ENCODE measurements at regions not wholly inside any gene's neighbourhood (a gene's known extent, or its start where the extent isn't known, plus 50 kb on each side); places are given as distances from the start of the nearest gene placed in this dataset.

DNA sequence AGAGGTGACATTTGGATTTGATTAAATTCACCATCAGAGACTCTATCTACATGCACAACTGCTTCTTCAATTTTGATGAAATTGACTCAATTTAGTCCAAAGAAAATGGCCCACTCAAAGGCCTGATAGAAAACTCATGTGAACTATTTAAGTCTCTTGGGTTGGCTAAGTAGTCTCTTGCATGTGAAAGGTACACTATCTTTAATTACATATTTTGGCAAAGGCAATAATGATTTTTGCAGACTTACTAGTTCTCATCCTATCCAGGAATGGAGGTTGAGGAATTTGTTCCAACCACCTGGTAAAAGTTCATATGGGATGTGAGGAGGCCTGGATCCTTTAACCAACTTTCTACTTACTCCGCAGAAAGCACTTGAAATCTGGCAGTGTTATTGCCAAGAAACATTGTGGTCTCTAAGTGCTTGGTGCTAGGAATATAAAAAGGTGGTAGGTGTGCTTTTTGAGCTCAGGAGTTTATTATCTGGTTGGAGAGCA lies 618.6 kb upstream of the MKI67 start:
- POLR2A ChIA-PET, result no interaction called here
- TF ChIP-seq GATA2 (IDR thresholded peaks at IDR 0.05; ENCODE audit: insufficient read depth, insufficient read length, low read depth, low read length) (no peak), FOS (IDR thresholded peaks at IDR 0.05; ENCODE audit: borderline replicate concordance, insufficient read depth, low read length) (no peak), MAX (IDR thresholded peaks at IDR 0.05; ENCODE audit: insufficient read depth, insufficient read length) (no peak)
- Histone ChIP-seq H3K9me3 (replicated peaks; ENCODE audit: control insufficient read depth, insufficient read depth, low read length) (peaks cover 2% of the 10 kb centered on the region), H3K4me2 (ENCODE audit: insufficient read depth, low read length) (no peak overlapping the region), H4K20me1 (replicated peaks; ENCODE audit: control insufficient read depth, extremely low read depth, insufficient read depth, low read length) (no peaks in the 10 kb centered on the region), H3K9ac (replicated peaks; ENCODE audit: extremely low read depth, insufficient read depth, low read length) (no peak overlapping the region), H3K9me1 (replicated peaks; ENCODE audit: control insufficient read depth, extremely low read depth, insufficient read depth, low read length) (no peaks in the 10 kb centered on the region), H2AFZ (ENCODE audit: low read depth, low read length) (no peak overlapping the region), H3K27me3 (ENCODE audit: control insufficient read depth in 2 of 2, insufficient read depth in 2 of 2, low read length in 2 of 2) (no peaks in the 10 kb centered on the region), H3K79me2 (ENCODE audit: control insufficient read depth, insufficient read depth, low read length) (no peaks in the 10 kb centered on the region), H3K4me3 (replicated peaks in 1 of 3; ENCODE audit: insufficient read depth in 1 of 3, low read depth in 1 of 3, low read length in 3 of 3) (no peak overlapping the region), H3K27ac (ENCODE audit: insufficient read depth, low read depth, low read length) (no peak overlapping the region), H3K4me1 (ENCODE audit: control insufficient read depth, extremely low read depth, insufficient read depth, low read length) (no peaks in the 10 kb centered on the region), H3K36me3 (ENCODE audit: control insufficient read depth in 2 of 2, extremely low read depth in 1 of 2, insufficient read depth in 2 of 2, low read length in 2 of 2) (no peaks in the 10 kb centered on the region)
- no peak for FAIRE-seq
- DNase-seq (ENCODE audit: low read depth, low spot score), result no peak
- CTCF ChIA-PET, result no interaction called here
- dilution Hi-C loops (cut with MboI; ENCODE audit: extremely low pct_ligation_motif_present, low sequenced_read_pairs) (no loop called here), intact Hi-C loops (cut with micrococcal nuclease) (no loop called here)
- no TSS peak for BruUV-seq (replicated peaks)

DNA sequence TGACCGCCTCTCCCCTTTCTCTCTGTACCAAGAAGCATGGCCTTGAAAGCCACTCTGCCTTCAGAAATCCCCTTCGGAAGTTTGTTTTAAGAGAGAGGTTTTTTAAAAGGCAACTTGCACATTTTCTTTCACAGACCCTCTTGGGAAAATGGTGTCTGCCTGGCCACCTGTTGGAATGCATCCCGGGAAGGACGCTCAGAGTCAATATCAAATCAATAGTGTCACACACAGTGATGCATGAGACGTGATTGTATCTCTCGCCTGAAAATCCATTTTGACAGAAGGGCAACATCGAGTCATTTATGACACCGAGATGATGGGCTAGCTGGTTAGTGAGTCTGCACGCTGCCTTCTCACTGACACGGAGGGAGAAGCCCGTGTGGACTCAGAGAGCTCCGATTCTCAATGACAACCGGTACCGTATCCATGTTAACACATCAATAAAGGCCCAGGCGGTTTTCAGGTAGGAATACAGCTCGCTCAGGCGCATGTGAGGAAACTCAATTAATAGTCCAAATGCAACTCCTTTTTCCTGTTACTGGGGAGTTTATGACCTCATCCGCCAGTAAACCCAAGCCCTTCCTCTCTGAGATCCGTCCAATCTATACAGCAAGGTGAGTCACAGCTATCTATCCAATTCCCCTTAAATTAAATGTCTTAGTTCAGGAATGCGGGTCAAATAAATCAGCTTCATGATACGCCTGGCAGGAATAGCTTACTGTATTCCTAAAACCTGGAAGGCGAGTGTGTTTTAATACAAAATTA lies 621.5 kb upstream of the MKI67 start:
- intact Hi-C loops (cut with micrococcal nuclease) (no loop called here), dilution Hi-C loops (cut with MboI; ENCODE audit: extremely low pct_ligation_motif_present, low sequenced_read_pairs) (no loop called here)
- no peak overlapping the region for H3K9ac ChIP-seq (replicated peaks; ENCODE audit: extremely low read depth, insufficient read depth, low read length)
- no peak overlapping the region for H3K27ac ChIP-seq (ENCODE audit: insufficient read depth, low read depth, low read length)
- no peaks in the 10 kb centered on the region for H3K4me1 ChIP-seq (ENCODE audit: control insufficient read depth, extremely low read depth, insufficient read depth, low read length)
- H3K4me2 ChIP-seq (ENCODE audit: insufficient read depth, low read length), result no peak overlapping the region
- H2AFZ ChIP-seq (ENCODE audit: low read depth, low read length), result no peak overlapping the region
- ChIA-PET CTCF (no interaction called here), POLR2A (no interaction called here)
- TF ChIP-seq MAX (IDR thresholded peaks at IDR 0.05; ENCODE audit: insufficient read depth, insufficient read length), result no peak
- TF ChIP-seq MYC (IDR thresholded peaks at IDR 0.05; ENCODE audit: low read depth, low read length), result no peak
- no peak for TF ChIP-seq FOS (IDR thresholded peaks at IDR 0.05; ENCODE audit: borderline replicate concordance, insufficient read depth, low read length)
- no peak for TF ChIP-seq JUN (IDR thresholded peaks at IDR 0.05; ENCODE audit: borderline replicate concordance, insufficient read depth, insufficient read length, low read depth)
- TF ChIP-seq EZH2 (IDR thresholded peaks at IDR 0.05; ENCODE audit: borderline replicate concordance, low read depth, low read length, severe bottlenecking), result no peak
- TF ChIP-seq POLR2A (IDR thresholded peaks at IDR 0.05; ENCODE audit: low read depth, low read length), result no peak
- TF ChIP-seq GATA2 (IDR thresholded peaks at IDR 0.05; ENCODE audit: insufficient read depth, insufficient read length, low read depth, low read length), result no peak
- no peak for TF ChIP-seq POLR2AphosphoS5 (IDR thresholded peaks at IDR 0.05; ENCODE audit: insufficient read depth, low read depth, low read length)
- TF ChIP-seq, protein P1, sequence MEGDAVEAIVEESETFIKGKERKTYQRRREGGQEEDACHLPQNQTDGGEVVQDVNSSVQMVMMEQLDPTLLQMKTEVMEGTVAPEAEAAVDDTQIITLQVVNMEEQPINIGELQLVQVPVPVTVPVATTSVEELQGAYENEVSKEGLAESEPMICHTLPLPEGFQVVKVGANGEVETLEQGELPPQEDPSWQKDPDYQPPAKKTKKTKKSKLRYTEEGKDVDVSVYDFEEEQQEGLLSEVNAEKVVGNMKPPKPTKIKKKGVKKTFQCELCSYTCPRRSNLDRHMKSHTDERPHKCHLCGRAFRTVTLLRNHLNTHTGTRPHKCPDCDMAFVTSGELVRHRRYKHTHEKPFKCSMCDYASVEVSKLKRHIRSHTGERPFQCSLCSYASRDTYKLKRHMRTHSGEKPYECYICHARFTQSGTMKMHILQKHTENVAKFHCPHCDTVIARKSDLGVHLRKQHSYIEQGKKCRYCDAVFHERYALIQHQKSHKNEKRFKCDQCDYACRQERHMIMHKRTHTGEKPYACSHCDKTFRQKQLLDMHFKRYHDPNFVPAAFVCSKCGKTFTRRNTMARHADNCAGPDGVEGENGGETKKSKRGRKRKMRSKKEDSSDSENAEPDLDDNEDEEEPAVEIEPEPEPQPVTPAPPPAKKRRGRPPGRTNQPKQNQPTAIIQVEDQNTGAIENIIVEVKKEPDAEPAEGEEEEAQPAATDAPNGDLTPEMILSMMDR (IDR thresholded peaks at IDR 0.05; ENCODE audit: extremely low read depth in 1 of 2, insufficient read depth in 1 of 2, low read depth in 1 of 2, low read length in 2 of 2), result no peak
- FAIRE-seq (no peak), DNase-seq (ENCODE audit: low read depth, low spot score) (no peak)
- no peaks in the 10 kb centered on the region for H3K9me1 ChIP-seq (replicated peaks; ENCODE audit: control insufficient read depth, extremely low read depth, insufficient read depth, low read length)
- H3K9me3 ChIP-seq (replicated peaks; ENCODE audit: control insufficient read depth, insufficient read depth, low read length), result no peaks in the 10 kb centered on the region
- H3K79me2 ChIP-seq (ENCODE audit: control insufficient read depth, insufficient read depth, low read length), result no peaks in the 10 kb centered on the region
- BruUV-seq (replicated peaks), result no TSS peak
- H3K4me3 ChIP-seq (replicated peaks in 1 of 3; ENCODE audit: insufficient read depth in 1 of 3, low read depth in 1 of 3, low read length in 3 of 3), result no peak overlapping the region
- no peaks in the 10 kb centered on the region for H3K27me3 ChIP-seq (ENCODE audit: control insufficient read depth in 2 of 2, insufficient read depth in 2 of 2, low read length in 2 of 2)
- no peaks in the 10 kb centered on the region for H4K20me1 ChIP-seq (replicated peaks; ENCODE audit: control insufficient read depth, extremely low read depth, insufficient read depth, low read length)
- H3K36me3 ChIP-seq (ENCODE audit: control insufficient read depth in 2 of 2, extremely low read depth in 1 of 2, insufficient read depth in 2 of 2, low read length in 2 of 2), result no peaks in the 10 kb centered on the region
